Body of pancreas (tissue), 4 donors: ENCODE measurements at regions not wholly inside any gene's neighbourhood (a gene's known extent, or its start where the extent isn't known, plus 50 kb on each side); places are given as distances from the start of the nearest gene placed in this dataset.

Experiments used
- POLR2A ChIP-seq, 3 donors: fragments of 450-650 bp; IDR thresholded peaks; one replicate each; pipeline ENCODE4 v1.6.1; 2016; ENCODE audit warnings: antibody characterized with exemption in 3 of 3, mild to moderate bottlenecking in 2 of 3
- TF ChIP-seq, protein P1 (sequence below), 7 experiments: fragments of 450-650 bp in 4 of 7; fragments of 200-600 bp in 3 of 7; sonication (generic) in 3 of 7; IDR thresholded peaks; one replicate each; pipeline ENCODE4 v1.5.1; 2016 to 2019; ENCODE audit warnings: antibody characterized with exemption in 7 of 7

- TF ChIP-seq, protein P1, sequence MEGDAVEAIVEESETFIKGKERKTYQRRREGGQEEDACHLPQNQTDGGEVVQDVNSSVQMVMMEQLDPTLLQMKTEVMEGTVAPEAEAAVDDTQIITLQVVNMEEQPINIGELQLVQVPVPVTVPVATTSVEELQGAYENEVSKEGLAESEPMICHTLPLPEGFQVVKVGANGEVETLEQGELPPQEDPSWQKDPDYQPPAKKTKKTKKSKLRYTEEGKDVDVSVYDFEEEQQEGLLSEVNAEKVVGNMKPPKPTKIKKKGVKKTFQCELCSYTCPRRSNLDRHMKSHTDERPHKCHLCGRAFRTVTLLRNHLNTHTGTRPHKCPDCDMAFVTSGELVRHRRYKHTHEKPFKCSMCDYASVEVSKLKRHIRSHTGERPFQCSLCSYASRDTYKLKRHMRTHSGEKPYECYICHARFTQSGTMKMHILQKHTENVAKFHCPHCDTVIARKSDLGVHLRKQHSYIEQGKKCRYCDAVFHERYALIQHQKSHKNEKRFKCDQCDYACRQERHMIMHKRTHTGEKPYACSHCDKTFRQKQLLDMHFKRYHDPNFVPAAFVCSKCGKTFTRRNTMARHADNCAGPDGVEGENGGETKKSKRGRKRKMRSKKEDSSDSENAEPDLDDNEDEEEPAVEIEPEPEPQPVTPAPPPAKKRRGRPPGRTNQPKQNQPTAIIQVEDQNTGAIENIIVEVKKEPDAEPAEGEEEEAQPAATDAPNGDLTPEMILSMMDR (IDR thresholded peaks at IDR 0.05) = no peak
- TF ChIP-seq POLR2A (IDR thresholded peaks at IDR 0.05) = no peak
These were observed 200.5 kb upstream of the FOXQ1 start for GRCh38 chr6:1111361-1111760.
